ENCODE measurements at regions not wholly inside any gene's neighbourhood (a gene's known extent, or its start where the extent isn't known, plus 50 kb on each side); places are given as distances from the start of the nearest gene placed in this dataset.

DNA sequence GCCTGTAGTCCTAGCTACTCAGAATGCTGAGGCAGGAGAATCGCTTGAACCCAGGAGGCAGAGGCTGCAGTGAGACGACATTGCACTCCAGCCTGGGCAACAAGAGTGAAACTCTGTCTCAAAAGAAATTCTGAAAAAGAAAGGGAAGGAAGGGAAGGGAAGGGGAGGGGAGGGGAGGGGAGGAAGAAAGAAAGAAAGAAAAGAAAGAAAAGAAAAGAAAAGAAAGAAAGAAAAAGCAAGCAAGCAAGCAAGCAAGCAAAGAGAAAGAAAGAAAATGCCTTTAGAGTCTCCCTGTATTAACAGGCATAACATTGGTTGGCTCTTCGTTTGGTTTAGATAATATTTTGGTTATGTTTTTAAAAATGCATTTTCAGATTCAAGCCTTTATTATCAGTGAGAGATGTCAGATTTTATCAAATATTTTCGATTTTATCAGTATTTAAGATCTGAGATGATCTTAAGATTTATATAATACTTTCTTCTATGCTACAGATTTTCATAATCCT is 281.1 kb downstream of the NPIPA8 start:
- Mint-ChIP-seq H3K27ac (no peak overlapping the region), H3K27me3 (peaks cover 16% of the 10 kb centered on the region), H3K36me3 (ENCODE audit: low read depth) (no peaks in the 10 kb centered on the region), H3K4me1 (no peaks in the 10 kb centered on the region), H3K4me3 (no peak overlapping the region), H3K9me3 (peaks cover 3% of the 10 kb centered on the region)
- ATAC-seq (replicated peaks) = no peak

DNA sequence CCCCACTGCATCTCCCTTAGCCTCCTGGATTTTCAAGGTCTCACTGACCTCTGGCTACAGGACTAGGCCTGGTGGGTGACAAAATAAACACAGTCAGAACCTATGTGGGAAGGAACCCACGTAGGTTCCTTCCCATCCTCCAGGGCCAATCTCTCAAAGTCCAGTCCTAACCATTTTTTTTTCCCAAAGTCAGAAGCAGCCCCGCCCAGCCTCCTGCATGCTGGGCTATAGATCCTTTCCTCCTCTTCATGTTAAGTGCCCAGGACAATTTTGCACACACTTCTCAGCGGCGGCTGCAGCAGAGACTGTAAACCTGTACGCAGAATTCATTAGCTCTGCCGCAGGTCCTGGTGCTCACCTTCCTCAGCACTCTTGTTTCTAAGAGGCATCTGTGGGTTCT is 285.8 kb downstream of the NPIPA8 start:
- Mint-ChIP-seq H3K27me3 (peaks cover 7% of the 10 kb centered on the region), H3K4me1 (no peaks in the 10 kb centered on the region), H3K4me3 (no peak overlapping the region), H3K9me3 (peaks cover 3% of the 10 kb centered on the region), H3K36me3 (ENCODE audit: low read depth) (no peaks in the 10 kb centered on the region), H3K27ac (no peak overlapping the region)
- no peak for ATAC-seq (replicated peaks)

DNA sequence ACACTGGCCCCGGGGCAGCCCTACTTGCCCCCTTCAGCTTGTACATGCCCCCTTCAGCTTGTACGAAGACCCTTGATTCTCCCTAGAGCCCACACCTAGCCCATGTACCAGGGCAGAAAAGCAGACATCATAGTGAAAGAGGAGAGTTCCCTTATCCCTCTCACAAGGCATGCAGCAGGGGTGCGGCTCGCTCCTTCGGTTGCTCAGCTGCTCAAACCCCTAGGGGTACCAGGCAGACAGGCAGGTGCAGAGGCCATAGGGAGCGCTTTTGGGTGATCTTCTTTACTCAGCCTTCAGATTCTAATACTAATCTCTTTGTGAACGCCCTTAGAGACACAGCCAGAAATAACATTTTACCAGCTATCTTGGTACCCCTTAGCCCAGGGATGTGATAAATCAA is 286.3 kb downstream of the NPIPA8 start:
- H3K36me3 Mint-ChIP-seq (ENCODE audit: low read depth) = no peaks in the 10 kb centered on the region
- no peak for ATAC-seq (replicated peaks)
- peaks cover 7% of the 10 kb centered on the region for H3K27me3 Mint-ChIP-seq
- H3K4me3 Mint-ChIP-seq = no peak overlapping the region
- H3K9me3 Mint-ChIP-seq = peaks cover 3% of the 10 kb centered on the region
- H3K27ac Mint-ChIP-seq = no peak overlapping the region
- H3K4me1 Mint-ChIP-seq = no peaks in the 10 kb centered on the region

DNA sequence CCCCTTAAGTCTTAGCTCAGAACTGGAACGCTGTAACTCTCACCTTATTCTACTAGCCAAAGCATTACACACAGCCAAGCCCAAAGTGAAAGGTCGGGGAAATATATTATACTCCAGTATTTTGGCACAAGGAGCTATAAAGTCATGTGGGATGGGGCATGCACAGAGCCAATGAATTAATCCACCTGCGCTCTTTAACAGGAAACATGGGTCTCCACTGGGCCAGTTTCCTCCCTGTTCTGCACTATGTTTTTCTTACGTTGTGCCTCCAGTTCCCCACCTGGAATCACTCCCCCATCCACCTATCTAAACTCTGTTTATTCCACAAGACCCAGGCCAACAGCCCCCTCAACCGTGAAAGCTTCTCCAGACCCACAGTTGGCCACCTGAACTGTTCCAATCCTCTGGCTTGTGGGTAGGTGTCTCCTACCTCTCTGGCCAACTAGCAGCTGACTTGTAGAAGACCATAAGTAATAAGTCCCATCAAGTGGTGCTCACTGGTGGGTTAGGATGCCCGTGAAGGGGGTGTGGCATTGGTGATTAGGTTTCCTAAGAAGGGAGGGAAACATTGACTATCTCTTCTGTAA is 286.9 kb downstream of the NPIPA8 start:
- Mint-ChIP-seq H3K4me3 (no peak overlapping the region), H3K27me3 (peaks cover 7% of the 10 kb centered on the region), H3K9me3 (peaks cover 3% of the 10 kb centered on the region), H3K4me1 (no peaks in the 10 kb centered on the region), H3K27ac (no peak overlapping the region), H3K36me3 (ENCODE audit: low read depth) (no peaks in the 10 kb centered on the region)
- ATAC-seq (replicated peaks) = no peak

DNA sequence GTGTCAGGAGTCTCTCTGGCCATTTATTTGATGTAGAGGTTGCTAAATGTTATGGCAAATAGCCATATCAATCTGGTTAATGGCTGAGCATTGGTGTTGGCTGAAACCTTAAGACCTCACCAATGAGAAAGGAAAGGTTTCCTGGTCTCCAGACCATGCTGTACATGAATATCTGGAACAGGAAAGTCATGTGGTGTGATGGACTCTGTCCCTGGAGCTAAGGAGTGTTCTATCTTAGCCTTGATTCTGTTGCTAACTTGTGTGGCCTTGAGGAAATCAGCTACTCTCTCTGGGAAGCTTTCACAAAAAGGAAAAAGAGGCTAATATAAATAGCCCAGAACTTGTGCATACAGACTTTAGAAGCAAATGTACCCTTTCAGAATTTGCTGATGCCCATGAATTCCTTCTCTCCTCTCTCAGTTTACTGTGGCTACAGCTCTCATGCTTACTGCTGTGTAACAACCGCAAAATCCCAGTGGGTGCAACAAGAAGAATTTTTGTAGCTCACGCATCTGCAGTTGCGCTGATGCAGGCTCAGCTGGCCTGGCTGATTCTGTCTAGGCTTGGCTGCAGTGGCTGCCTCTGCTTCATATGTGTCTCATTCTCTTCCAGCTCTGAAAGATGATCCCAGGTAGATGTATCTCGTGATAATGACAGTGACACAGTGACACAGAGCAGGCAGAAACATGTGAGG is 287.5 kb downstream of the NPIPA8 start:
- no peaks in the 10 kb centered on the region for H3K36me3 Mint-ChIP-seq (ENCODE audit: low read depth)

DNA sequence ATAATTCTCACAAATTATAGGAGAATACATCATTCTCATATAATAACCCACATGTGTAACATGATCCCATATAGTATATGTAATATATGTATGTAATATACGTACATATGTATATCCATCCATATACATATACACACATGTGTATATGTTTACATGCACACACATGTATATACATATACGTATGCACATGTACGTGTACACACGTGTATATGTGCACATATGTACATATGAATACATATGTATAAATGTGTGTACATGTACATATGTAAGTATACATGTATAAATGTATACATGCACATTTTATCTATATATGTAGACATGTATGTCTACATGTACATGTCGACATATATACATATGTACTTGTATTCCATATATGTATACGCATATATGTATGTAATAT is 288.8 kb downstream of the NPIPA8 start:
- Mint-ChIP-seq H3K4me3 (no peak overlapping the region), H3K27ac (no peak overlapping the region), H3K27me3 (peaks cover 8% of the 10 kb centered on the region), H3K4me1 (no peaks in the 10 kb centered on the region), H3K9me3 (peaks cover under 1% of the 10 kb centered on the region), H3K36me3 (ENCODE audit: low read depth) (no peaks in the 10 kb centered on the region)
- ATAC-seq (replicated peaks) = no peak

More for the DNA sequence above, 287.5 kb downstream of the NPIPA8 start:
- no peaks in the 10 kb centered on the region for H3K4me1 Mint-ChIP-seq
- no peak overlapping the region for H3K4me3 Mint-ChIP-seq
- H3K9me3 Mint-ChIP-seq = peaks cover 3% of the 10 kb centered on the region
- ATAC-seq (replicated peaks) = no peak
- H3K27ac Mint-ChIP-seq = no peak overlapping the region
- H3K27me3 Mint-ChIP-seq = peaks cover 7% of the 10 kb centered on the region

DNA sequence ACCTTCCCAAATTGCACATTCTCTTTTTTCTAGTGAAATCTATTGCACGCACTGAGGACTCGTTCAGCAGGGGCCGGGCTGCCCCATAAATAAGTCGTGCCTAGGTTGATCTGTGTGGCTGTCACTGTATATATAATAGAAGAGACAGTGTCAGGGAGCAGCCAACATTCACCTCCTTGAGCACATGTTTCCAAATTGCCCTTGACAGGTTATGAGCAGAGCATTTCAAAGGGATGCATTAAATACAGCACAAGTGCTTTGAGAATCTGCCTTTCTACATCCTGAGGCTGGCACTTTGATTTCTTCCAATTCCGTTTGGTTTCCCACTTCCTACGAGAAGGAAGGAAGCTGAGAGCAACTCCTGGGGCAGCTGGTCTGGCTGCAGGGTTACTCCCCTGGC is 291.2 kb downstream of the NPIPA8 start:
- Mint-ChIP-seq H3K27ac (no peak overlapping the region), H3K36me3 (ENCODE audit: low read depth) (no peaks in the 10 kb centered on the region), H3K4me3 (no peak overlapping the region), H3K4me1 (no peaks in the 10 kb centered on the region), H3K9me3 (no peaks in the 10 kb centered on the region), H3K27me3 (peaks cover 13% of the 10 kb centered on the region)
- no peak for ATAC-seq (replicated peaks)

DNA sequence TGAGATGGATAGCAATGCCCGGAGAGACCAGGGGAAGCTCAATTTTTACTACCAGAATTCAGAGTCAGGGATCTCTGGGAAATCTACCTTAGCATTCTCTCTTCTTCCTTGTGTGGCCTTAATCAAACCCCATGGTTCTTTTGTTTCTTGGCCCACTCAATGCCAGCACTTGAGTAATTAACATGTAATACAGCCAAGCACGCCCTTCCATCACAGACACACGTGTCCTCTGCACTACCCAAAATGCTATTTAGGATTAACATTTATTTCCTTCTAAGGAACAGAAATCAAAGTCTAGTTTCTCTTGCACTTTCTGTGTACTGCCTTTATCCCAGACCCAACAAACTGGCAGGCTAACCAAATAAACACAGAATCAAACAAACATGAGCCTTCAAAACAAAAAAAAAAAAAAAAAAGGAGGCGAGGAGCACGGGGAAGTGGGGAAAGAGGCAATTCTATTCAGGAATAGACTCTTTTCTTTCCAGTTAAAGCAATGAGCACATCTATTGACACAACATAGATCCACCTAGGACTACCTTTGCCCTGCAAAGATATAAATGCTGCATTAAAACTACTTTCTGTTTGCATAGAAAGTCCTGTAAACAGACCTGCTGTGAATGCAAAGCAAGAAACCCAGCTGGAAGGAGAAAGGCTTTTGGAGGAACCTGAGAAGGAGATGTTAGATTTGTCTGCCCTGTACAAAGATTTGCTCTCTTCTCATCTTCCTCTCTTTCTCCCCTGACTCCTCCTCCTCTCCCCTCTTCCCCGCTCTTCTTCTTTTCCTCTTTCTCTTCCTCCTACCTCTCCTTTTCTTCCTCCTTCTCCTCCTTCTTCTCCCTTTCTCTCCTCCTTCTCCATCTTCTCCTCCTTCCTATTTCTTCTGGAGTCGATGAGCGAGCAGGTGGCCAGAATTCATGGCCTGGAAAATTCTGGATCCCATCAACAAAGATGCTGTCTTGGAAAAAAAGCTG is 294.4 kb downstream of the NPIPA8 start:
- Mint-ChIP-seq H3K27ac (no peak overlapping the region), H3K4me1 (no peaks in the 10 kb centered on the region), H3K27me3 (peaks cover 11% of the 10 kb centered on the region), H3K4me3 (no peak overlapping the region), H3K36me3 (ENCODE audit: low read depth) (no peaks in the 10 kb centered on the region), H3K9me3 (no peaks in the 10 kb centered on the region)
- no peak for ATAC-seq (replicated peaks)

DNA sequence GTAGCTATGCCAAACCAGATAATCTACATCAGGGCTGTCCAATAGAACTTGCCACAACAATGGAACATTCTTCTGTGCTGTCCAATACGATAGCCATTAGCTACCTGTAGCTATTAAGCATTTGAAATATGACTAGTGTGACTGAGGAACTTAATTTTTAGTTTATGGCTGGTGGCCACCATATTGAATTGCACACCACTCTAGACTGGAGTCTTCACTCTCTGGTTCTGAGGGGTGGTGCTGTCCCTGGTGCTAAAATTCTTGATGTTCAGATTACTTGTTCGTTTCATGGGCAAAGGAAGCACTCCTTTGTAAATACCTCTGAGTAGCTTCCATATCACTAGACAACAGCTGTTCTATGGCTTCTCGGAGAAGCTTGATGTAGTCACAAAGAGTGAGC is 296.6 kb downstream of the NPIPA8 start:
- no peak overlapping the region for H3K27ac Mint-ChIP-seq
- ATAC-seq (replicated peaks) = no peak

DNA sequence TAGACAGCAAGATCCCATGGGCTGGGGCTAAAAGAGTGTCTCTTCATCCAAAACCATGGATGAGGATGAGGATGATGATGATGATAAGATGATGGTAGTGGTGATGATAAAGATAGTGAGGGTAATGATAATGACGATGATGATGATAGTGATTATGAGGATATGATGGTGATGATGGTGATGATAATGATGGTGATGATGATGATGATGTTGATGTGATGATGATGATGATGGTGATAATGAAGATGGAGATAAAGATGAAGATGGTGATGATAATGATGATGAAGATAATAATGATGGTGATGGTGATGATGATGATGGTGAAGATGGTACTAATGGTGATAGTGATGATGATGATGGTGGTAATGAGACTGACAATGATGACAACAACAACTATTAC is 299.5 kb downstream of the NPIPA8 start:
- no peak for ATAC-seq (replicated peaks)
- no peaks in the 10 kb centered on the region for H3K9me3 Mint-ChIP-seq
- no peaks in the 10 kb centered on the region for H3K4me1 Mint-ChIP-seq
- no peak overlapping the region for H3K27ac Mint-ChIP-seq
- H3K4me3 Mint-ChIP-seq = no peak overlapping the region
- no peaks in the 10 kb centered on the region for H3K36me3 Mint-ChIP-seq (ENCODE audit: low read depth)
- peaks cover 17% of the 10 kb centered on the region for H3K27me3 Mint-ChIP-seq

More for the DNA sequence above, 296.6 kb downstream of the NPIPA8 start:
- H3K4me1 Mint-ChIP-seq = no peaks in the 10 kb centered on the region
- H3K27me3 Mint-ChIP-seq = peaks cover 16% of the 10 kb centered on the region
- no peak overlapping the region for H3K4me3 Mint-ChIP-seq
- H3K36me3 Mint-ChIP-seq (ENCODE audit: low read depth) = no peaks in the 10 kb centered on the region
- no peaks in the 10 kb centered on the region for H3K9me3 Mint-ChIP-seq

DNA sequence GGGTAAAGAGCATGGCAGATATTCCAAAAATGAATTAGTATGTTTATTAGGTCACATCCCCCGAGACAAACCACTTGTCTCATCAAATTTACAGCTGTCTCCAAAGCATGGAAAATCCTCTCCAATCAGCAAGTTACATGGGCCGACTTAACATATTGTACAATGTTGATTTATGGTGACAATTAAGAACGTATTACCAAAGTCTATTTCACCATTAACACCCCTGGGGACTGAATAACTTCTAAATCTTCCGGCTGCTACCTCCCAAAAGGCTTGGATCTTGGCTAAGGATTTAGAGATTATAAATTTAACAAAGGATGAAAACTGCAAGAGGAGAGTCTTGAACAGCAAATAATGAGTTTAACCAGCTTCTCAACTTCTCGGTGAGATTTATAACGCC is 311.9 kb downstream of the NPIPA8 start:
- Mint-ChIP-seq H3K27ac (no peak overlapping the region), H3K4me3 (no peak overlapping the region), H3K9me3 (no peaks in the 10 kb centered on the region), H3K4me1 (no peaks in the 10 kb centered on the region), H3K27me3 (peaks cover 19% of the 10 kb centered on the region), H3K36me3 (ENCODE audit: low read depth) (no peaks in the 10 kb centered on the region)
- ATAC-seq (replicated peaks) = no peak

DNA sequence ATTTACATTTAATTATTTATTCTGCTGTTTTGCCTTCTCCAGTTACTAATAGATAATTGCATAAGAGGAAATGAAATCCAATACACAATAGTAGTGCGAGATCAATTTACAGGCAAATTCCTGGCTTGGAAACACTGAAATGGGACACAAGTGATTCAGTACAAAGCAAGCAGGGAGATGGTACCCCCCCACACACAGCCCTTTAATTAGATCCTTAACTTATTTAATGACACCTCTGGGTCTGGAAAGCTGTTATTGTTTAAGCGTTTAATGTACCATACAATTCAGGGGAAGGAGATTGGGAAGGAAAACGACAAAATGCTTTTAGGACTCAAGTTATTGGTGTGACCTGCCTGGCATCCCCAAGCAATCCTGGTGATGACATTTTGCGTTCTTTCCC is 318.2 kb downstream of the NPIPA8 start:
- no peak for ATAC-seq (replicated peaks)
- Mint-ChIP-seq H3K27ac (no peak overlapping the region), H3K27me3 (peaks cover 4% of the 10 kb centered on the region), H3K36me3 (ENCODE audit: low read depth) (no peaks in the 10 kb centered on the region), H3K4me3 (no peak overlapping the region), H3K4me1 (no peaks in the 10 kb centered on the region), H3K9me3 (no peaks in the 10 kb centered on the region)

DNA sequence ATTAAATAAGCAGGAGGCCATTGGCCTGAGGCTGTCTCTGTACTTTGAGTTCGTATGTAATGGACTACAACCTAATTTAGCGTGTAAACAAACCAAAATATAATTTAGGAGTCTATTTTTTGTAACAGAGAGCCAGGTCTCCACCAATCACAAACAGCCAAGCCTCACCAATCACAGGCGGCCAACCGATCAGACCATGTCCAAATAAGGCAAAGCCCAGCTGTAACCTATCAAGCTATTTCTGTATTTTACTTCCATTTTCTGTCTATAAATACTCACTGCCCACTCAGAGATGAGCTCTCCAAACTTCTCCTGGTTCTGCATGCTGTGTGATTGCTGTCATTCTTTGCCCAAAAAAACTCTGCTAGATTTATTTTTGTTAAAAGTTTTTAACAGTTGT is 322.7 kb downstream of the NPIPA8 start:
- Mint-ChIP-seq H3K36me3 (ENCODE audit: low read depth) (no peaks in the 10 kb centered on the region), H3K27ac (no peak overlapping the region), H3K4me1 (no peaks in the 10 kb centered on the region)

DNA sequence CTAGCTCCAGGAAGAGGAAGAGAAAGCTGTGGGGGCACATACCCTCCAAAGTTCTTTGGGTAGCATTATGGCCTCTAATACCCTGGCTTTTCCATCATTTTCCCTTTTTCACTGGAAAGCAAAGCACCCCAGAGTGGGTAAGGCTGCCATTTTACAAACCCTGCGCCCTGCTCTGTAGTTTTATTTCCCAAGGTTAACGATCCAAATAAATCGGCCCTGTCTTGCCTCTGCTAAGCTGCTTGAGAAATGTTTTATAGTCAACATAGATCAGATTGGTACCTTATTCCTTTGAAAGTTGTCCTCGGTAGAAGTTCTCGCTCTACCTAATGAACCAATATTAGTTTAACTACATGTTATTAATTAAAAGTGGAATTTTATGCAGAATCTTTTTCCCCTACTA is 328.2 kb downstream of the NPIPA8 start:
- no peaks in the 10 kb centered on the region for H3K36me3 Mint-ChIP-seq (ENCODE audit: low read depth)
- no peak overlapping the region for H3K4me3 Mint-ChIP-seq
- no peaks in the 10 kb centered on the region for H3K9me3 Mint-ChIP-seq
- no peaks in the 10 kb centered on the region for H3K4me1 Mint-ChIP-seq
- no peak overlapping the region for H3K27ac Mint-ChIP-seq
- peaks cover 11% of the 10 kb centered on the region for H3K27me3 Mint-ChIP-seq
- no peak for ATAC-seq (replicated peaks)

More for the DNA sequence above, 322.7 kb downstream of the NPIPA8 start:
- ATAC-seq (replicated peaks) = no peak
- H3K27me3 Mint-ChIP-seq = peaks cover 3% of the 10 kb centered on the region
- H3K9me3 Mint-ChIP-seq = no peaks in the 10 kb centered on the region
- H3K4me3 Mint-ChIP-seq = no peak overlapping the region

Data from activated T-helper 17 cell treated with anti-CD3 and anti-CD28 coated beads, Interleukin-2, amount 50 U/mL, for 72 hours (primary cell).